Adrenal gland (tissue), 5 donors: ENCODE measurements at regions not wholly inside any gene's neighbourhood (a gene's known extent, or its start where the extent isn't known, plus 50 kb on each side); places are given as distances from the start of the nearest gene placed in this dataset.

ENCODE experiments used
- POLR2A ChIP-seq, 2 donors: fragments of 450-650 bp; IDR thresholded peaks; one replicate each; pipeline ENCODE4 v1.6.1; 2017; ENCODE audit warnings: antibody characterized with exemption in 2 of 2, mild to moderate bottlenecking in 2 of 2, moderate library complexity in 1 of 2
- TF ChIP-seq, protein P1 (sequence below), 6 experiments: fragments of 450-650 bp in 4 of 6; fragments of 200-600 bp in 2 of 6; sonication (generic) in 1 of 6; IDR thresholded peaks; 1 replicate in 5 of 6; 2 replicates in 1 of 6; pipeline versions ENCODE4 v1.5.1 to v1.8.0; 2016 to 2021; ENCODE audit warnings: antibody characterized with exemption in 6 of 6, mild to moderate bottlenecking in 2 of 6, moderate library complexity in 1 of 6
- donor health status: DM: no; HTN: no; CAD: no.

DNA sequence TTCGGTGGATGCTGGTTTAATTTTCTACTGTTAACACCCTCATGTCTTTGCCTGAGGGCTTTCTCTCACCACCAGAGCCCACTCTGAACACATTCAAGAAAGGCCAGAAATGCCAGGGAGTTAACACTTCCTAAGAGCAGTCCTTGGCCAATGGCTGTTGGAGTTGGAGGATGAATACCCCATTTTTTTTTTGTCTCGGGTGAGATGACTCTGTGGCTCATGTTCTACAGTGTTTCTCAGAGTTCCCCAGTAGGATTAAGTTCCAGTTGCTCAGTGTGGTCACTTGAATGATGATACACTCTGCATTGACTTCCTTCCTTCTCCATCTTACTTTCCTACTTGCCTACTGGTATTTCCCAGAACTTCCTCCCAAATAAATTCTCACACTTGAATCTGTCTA is 65.8 kb downstream of the FOS start:
- TF ChIP-seq POLR2A (IDR thresholded peaks at IDR 0.05) = no peak
- TF ChIP-seq, protein P1, sequence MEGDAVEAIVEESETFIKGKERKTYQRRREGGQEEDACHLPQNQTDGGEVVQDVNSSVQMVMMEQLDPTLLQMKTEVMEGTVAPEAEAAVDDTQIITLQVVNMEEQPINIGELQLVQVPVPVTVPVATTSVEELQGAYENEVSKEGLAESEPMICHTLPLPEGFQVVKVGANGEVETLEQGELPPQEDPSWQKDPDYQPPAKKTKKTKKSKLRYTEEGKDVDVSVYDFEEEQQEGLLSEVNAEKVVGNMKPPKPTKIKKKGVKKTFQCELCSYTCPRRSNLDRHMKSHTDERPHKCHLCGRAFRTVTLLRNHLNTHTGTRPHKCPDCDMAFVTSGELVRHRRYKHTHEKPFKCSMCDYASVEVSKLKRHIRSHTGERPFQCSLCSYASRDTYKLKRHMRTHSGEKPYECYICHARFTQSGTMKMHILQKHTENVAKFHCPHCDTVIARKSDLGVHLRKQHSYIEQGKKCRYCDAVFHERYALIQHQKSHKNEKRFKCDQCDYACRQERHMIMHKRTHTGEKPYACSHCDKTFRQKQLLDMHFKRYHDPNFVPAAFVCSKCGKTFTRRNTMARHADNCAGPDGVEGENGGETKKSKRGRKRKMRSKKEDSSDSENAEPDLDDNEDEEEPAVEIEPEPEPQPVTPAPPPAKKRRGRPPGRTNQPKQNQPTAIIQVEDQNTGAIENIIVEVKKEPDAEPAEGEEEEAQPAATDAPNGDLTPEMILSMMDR (IDR thresholded peaks at IDR 0.05) = no peak
